Astrocyte of the cerebellum (primary cell): ENCODE measurements at regions not wholly inside any gene's neighbourhood (a gene's known extent, or its start where the extent isn't known, plus 50 kb on each side); places are given as distances from the start of the nearest gene placed in this dataset.

Experiments used
- DNase-seq: peaks from one replicate; pipeline ENCODE4 v3.0.0-alpha.2; 2011; ENCODE audit warnings: low read depth
- H3K4me3 ChIP-seq: 2 replicates; pipeline ENCODE4 v1.5.1; 2011; ENCODE audit warnings: mild to moderate bottlenecking, low read depth, low read length, moderate library complexity
- in situ Hi-C: cut with HindIII; loops from 2 replicates; pipeline ENCODE4 v1.10.0; 2017; ENCODE audit warnings: low sequenced_read_pairs
- TF ChIP-seq, protein P1 (sequence below): IDR thresholded peaks from 2 replicates; pipeline ENCODE4 v1.5.1; 2012; ENCODE audit warnings: low read length, low read depth, moderate library complexity, mild to moderate bottlenecking; ENCODE audit errors: missing control alignments

DNA sequence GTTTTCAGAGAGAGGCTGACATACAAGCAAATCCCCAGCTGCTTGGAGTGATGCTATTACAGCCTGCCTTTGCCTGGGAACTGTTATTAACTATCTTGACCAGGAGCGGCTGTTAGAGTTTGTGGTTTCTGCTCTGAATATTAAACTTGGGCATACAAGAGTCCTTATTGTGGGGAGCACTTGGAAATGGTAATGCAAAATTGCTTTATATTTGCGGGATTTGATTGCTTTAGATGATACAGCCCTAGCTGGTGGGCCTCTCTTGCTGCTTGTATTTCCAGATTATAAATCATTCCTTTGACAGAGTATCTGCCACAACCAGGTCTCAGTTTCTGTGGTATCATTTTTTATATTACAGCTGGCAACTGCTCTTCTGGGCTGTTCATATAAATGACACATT lies 101.9 kb upstream of the FAM204A start:
- no peak overlapping the region for H3K4me3 ChIP-seq
- in situ Hi-C loops = no loop called here
- TF ChIP-seq, protein P1, sequence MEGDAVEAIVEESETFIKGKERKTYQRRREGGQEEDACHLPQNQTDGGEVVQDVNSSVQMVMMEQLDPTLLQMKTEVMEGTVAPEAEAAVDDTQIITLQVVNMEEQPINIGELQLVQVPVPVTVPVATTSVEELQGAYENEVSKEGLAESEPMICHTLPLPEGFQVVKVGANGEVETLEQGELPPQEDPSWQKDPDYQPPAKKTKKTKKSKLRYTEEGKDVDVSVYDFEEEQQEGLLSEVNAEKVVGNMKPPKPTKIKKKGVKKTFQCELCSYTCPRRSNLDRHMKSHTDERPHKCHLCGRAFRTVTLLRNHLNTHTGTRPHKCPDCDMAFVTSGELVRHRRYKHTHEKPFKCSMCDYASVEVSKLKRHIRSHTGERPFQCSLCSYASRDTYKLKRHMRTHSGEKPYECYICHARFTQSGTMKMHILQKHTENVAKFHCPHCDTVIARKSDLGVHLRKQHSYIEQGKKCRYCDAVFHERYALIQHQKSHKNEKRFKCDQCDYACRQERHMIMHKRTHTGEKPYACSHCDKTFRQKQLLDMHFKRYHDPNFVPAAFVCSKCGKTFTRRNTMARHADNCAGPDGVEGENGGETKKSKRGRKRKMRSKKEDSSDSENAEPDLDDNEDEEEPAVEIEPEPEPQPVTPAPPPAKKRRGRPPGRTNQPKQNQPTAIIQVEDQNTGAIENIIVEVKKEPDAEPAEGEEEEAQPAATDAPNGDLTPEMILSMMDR = no peak
- no peak for DNase-seq

GRCh38 chr10:118442032-118442431 lies 99.9 kb upstream of the FAM204A start:
- TF ChIP-seq, protein P1 = no peak
- in situ Hi-C loops = no loop called here
- no peak for DNase-seq
- H3K4me3 ChIP-seq = no peak overlapping the region

DNA sequence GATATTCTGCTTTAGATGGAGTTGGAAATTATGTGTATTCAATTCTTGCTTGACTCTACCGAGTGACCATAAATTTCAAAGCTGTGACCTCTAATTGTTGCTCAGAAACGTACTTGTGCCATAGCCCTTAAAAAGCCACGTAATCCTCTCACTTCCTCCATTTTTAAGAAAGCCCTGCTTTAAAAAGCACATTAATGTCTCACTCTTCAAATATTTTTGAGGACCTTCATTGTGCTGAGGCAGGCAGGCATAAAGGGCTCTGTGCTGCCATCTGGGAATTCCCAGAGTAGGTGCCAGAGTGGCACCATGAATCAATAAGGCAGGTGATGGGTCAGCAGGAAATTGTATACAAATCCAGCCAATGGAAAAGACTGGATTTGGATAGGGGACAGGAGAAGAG lies 97.7 kb upstream of the FAM204A start:
- TF ChIP-seq, protein P1 = no peak
- no peak for DNase-seq
- in situ Hi-C loops = loop anchor here (5.0 kb wide), 1 partner anchor 48 kb away; no protein-coding TSS in a partner anchor
- H3K4me3 ChIP-seq = no peak overlapping the region

DNA sequence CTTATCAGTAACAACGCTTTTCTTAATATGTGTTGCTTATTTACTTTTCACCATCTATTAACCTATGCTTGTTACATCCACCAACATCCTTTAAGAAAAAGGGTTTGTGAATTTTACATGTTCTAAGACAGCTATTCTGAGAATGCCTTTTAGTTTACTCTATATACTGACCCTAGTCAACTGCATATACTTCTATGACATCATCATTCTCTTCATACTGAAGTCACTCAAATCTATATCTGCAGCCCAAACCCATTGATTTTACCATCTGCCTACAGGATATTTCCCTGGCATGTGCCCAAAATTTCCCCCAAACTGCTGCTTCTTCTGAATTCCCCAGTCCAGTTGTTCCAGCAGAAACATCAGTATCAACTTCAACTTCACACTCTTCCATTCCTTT lies 94.6 kb upstream of the FAM204A start:
- in situ Hi-C loops = loop anchor here (5.0 kb wide), 1 partner anchor 44 kb away; no protein-coding TSS in a partner anchor
- TF ChIP-seq, protein P1 = no peak
- H3K4me3 ChIP-seq = no peak overlapping the region
- no peak for DNase-seq

GRCh38 chr10:118430190-118430589 lies 88.1 kb upstream of the FAM204A start:
- no peak for DNase-seq
- TF ChIP-seq, protein P1 = no peak
- no peak overlapping the region for H3K4me3 ChIP-seq
- in situ Hi-C loops = no loop called here

DNA sequence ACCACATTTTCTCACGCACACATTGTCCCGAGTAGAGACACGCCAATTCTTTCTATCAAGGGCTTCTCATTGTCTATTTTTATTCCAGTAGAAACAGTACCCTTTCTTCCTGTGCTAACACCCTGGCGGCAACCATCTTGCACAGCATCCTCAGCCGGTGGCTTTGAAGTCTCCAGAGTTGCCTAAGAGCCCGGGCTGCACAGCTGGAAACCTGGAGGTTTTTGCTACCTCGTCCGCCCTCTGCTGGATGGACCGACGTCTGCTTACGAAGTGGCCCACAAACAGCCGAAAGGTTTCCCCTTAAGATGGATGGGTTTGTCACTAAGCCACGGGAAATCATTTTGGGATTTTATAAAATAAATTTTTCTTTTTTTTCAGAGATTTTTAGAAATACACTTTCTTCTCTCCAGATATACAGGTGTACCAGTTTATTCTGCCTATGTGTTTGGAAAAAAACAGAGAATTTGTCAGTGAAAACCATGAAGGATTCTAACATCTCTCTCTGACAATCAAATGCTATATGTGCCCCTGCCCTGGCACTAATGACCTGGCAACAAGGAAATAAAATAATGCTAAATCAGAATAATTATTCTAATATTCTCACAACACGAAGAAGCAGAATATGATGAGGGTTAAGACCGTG lies 81.8 kb upstream of the FAM204A start:
- peak; percentile 80 for DNase-seq
- in situ Hi-C loops = no loop called here
- TF ChIP-seq, protein P1 = peak; percentile 91
- no peak overlapping the region for H3K4me3 ChIP-seq
